ENCODE measurements at regions not wholly inside any gene's neighbourhood (a gene's known extent, or its start where the extent isn't known, plus 50 kb on each side); places are given as distances from the start of the nearest gene placed in this dataset.
"Not testable (repeated sequence)": the region's sequence is repeated elsewhere in the genome, so short reads cannot be mapped to it uniquely, and the experiment has no call there.

DNA sequence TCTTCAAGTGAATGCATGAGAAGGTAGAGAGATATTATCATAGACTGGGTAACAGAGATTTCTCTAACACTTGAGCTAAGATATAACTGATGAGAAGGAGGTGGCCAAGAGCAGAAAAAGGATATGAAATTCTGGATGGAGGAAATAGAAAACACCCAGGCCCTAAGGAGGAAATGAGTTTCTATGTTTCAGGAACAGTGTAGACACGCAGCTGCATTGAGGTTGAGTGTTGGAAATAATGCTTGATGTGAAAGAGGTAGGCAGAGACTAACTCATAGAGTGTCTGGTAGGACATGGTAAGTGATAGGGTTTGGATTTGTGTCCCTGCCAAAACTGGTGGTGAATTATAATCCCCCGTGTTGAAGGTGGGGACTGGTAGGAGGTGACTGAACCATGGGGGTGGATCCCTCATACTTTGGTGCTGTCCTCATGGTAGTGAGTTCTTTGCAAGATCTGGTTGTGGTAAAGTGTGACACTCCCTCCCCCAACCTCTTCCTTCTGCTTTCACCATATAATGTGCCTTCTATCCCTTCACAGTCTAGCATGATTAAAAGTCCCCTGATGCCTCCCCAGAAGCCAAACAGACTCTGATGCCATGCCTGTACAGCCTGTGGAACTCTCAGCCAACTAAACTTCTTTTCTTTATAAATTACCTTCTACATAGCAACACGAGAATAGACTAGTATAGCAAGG is 787.3 kb downstream of the EDEM1 start:
- H3K27ac Mint-ChIP-seq, result no peak overlapping the region
- H3K4me1 Mint-ChIP-seq, result no peaks in the 10 kb centered on the region
- H3K9me3 Mint-ChIP-seq, result no peaks in the 10 kb centered on the region
- no peak for DNase-seq
- H3K4me3 Mint-ChIP-seq, result no peak overlapping the region
- no peaks in the 10 kb centered on the region for H3K27me3 Mint-ChIP-seq
- ATAC-seq, result no peak

DNA sequence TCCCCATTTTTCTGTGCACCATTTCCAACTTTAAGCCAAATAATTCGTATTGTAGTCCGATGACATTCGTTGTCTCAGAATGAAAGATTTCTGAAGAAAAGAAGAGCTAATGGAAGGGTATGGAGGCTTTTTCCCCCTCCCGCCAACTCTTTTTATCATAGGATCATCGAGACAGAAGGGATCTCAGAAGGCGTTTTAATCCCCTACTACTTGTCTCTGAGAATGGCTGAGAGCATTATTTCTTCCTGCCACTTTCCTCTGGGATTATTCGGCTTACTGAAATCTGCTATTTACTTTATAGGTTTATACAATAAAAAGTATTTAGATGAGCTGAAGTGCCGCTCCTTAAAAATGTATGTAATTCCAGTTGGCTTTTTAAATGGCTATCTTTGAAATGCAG is 789.8 kb downstream of the EDEM1 start:
- H3K27me3 Mint-ChIP-seq, result no peaks in the 10 kb centered on the region
- peaks cover 15% of the 10 kb centered on the region in 2 donors for H3K9me3 Mint-ChIP-seq
- ATAC-seq (no peak), DNase-seq (no peak)
- H3K4me1 Mint-ChIP-seq, result no peaks in the 10 kb centered on the region
- no peak overlapping the region for H3K27ac Mint-ChIP-seq
- H3K4me3 Mint-ChIP-seq, result no peak overlapping the region

DNA sequence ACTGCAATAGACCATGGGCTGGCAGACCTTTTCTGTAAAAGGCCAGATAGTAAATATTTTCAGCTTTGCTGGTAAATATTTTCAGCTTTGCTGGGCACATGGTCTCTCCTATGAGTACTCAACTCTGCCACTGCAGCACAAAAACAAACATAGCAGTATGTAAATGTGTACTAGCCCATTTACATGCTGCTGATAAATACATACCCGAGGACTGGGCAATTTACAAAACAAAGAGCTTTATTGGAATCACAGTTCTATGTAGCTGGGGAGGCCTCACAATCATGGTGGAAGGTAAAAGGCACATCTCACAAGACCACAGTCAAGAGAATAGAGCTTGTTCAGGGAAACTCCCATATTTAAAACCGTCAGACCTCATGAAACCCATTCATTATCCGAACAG is 793.0 kb downstream of the EDEM1 start:
- no peak overlapping the region for H3K4me3 Mint-ChIP-seq
- no peak for DNase-seq
- no peak for ATAC-seq

DNA sequence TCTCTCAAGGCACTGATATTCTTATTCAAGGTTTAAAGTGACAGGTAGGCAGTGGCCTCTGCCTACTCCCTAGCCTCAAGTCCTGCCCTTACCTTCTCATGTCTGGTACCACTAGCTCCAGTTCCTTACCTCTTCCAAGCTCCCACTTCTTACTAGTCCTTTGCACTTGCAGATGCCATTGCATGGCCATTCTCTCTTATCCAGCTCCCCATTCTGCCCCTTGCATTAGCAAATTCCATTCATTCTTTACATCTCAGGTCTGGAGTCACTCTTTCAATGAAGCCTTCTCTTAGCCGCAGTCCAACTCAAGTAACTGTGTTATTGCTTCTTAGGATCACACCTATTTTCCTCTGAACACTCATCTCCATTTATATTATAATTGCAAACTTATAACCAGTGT is 807.1 kb downstream of the EDEM1 start:
- H3K4me1 Mint-ChIP-seq, result no peaks in the 10 kb centered on the region
- no peak for DNase-seq
- H3K4me3 Mint-ChIP-seq, result no peak overlapping the region
- H3K27me3 Mint-ChIP-seq, result no peaks in the 10 kb centered on the region
- H3K27ac Mint-ChIP-seq, result no peak overlapping the region
- no peak for ATAC-seq
- no peaks in the 10 kb centered on the region for H3K9me3 Mint-ChIP-seq

More for the DNA sequence above, 793.0 kb downstream of the EDEM1 start:
- Mint-ChIP-seq H3K27ac (no peak overlapping the region), H3K4me1 (no peaks in the 10 kb centered on the region), H3K9me3 (peaks cover 15 to 17% of the 10 kb centered on the region in 2 donors), H3K27me3 (no peaks in the 10 kb centered on the region)

DNA sequence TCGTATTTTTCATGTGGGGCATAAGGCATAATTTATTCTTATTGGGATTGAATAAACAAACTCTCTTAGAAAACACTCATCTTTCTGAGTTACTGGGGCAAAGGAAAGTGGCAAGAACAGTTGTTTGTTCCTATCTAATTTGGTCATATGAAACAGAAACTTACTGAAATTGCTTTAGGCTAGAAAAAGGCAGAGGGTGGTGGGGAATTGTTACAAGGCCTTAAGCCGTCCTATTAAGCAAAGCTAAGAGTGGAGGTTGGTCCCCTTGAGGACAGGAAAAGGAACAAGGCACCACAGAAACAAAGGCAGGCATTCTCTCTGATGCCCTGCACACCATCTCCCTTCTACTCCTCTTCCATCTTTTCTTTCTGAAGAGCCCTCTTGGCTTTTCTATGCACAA is 830.9 kb downstream of the EDEM1 start:
- ATAC-seq (no peak), DNase-seq (no peak)
- Mint-ChIP-seq H3K9me3 (peaks cover 6 to 8% of the 10 kb centered on the region in 2 donors), H3K4me1 (no peaks in the 10 kb centered on the region), H3K4me3 (no peak overlapping the region), H3K27me3 (no peaks in the 10 kb centered on the region), H3K27ac (no peak overlapping the region)

DNA sequence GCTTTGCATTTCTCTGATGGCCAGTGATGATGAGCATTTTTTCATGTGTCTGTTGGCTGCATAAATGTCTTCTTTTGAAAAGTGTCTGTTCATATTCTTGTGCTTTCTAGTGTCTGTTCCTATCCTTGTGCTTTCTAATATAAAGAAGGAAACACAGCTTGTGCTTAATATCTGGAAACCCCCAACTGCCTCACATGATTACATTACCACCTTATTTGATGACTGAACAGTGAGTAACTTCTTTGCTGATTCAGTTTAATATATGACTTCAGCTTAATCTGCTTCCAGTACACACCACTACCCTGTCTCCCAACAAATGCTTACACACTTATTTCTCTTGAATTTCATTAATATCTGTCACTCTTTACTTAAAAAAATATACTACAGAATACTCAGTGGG is 835.1 kb downstream of the EDEM1 start:
- H3K4me3 Mint-ChIP-seq, result no peak overlapping the region

DNA sequence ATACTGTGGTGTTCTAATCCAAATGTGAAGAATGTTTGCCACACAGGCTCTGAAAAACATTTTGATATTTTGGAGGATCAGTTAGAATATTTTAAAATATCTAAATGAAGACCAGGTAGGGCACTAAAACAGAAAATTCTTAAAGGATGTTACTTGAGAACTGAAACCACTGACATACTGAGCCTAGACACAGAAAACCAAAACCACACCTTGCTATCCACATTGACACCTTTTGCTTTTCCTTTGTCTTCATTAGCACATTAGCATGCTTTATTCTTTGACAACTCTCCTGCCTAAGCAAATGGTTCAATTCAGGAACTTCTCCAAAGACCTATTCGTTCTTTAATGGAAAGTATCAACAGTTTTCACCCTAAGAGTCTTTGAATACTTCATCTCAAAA is 835.9 kb upstream of the GRM7 start:
- Mint-ChIP-seq H3K4me3 (no peak overlapping the region), H3K9me3 (peaks cover 13 to 23% of the 10 kb centered on the region in 2 donors), H3K27me3 (no peaks in the 10 kb centered on the region), H3K4me1 (no peaks in the 10 kb centered on the region), H3K27ac (peak overlapping the region in 1 of 2 donors; percentile 36)
- ATAC-seq (no peak), DNase-seq (no peak)

More for the DNA sequence above, 835.1 kb downstream of the EDEM1 start:
- no peaks in the 10 kb centered on the region for H3K4me1 Mint-ChIP-seq
- ATAC-seq, result no peak
- no peaks in the 10 kb centered on the region for H3K27me3 Mint-ChIP-seq
- H3K27ac Mint-ChIP-seq, result no peak overlapping the region
- no peak for DNase-seq
- H3K9me3 Mint-ChIP-seq, result peaks cover 8 to 16% of the 10 kb centered on the region in 2 donors

DNA sequence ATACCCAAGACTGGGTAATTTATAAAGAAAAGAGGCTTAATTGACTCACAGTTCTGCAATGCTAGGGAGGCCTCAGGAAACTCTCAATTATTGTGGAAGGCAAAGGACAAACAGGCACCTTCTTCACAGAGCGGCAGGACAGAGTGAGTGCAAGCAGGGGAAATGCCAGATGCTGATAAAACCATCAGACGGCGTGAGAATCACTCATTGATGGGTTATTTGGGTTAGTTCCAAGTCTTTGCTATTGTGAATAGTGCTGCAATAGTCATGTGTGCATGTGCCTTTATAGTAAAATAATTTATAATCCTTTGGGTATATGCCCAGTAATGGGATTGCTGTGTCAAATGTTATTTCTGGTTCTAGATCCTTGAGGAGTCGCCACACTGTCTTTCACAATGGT is 830.3 kb upstream of the GRM7 start:
- peaks cover 23 to 29% of the 10 kb centered on the region in 2 donors for H3K9me3 Mint-ChIP-seq
- not testable (repeated sequence) for H3K4me3 Mint-ChIP-seq, H3K4me1 Mint-ChIP-seq, DNase-seq, H3K27ac Mint-ChIP-seq, H3K27me3 Mint-ChIP-seq, ATAC-seq

DNA sequence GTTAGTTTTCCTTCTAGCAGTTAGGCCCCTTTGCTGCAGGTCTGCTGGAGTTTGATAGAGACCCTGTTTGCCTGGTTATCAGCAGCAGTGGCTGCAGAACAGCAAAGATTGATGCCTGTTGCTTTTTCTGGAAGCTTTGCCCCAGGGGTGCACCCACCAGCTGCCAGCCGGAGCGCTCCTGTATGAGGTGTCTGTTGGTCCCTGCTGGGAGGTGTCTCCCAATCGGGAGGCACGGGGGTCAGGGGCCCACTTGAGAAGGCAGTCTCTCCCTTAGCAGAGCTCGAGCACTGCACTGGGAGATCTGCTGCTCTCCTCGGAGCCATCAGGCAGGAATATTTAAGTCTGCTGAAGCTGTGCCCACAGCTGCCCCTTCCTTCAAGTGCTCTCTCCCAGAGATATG is 825.3 kb upstream of the GRM7 start:
- peaks cover 18 to 22% of the 10 kb centered on the region in 2 donors for H3K9me3 Mint-ChIP-seq
- DNase-seq (no peak), ATAC-seq (no peak)
- no peak overlapping the region for H3K27ac Mint-ChIP-seq
- no peaks in the 10 kb centered on the region for H3K4me1 Mint-ChIP-seq
- no peaks in the 10 kb centered on the region for H3K27me3 Mint-ChIP-seq
- H3K4me3 Mint-ChIP-seq, result no peak overlapping the region

DNA sequence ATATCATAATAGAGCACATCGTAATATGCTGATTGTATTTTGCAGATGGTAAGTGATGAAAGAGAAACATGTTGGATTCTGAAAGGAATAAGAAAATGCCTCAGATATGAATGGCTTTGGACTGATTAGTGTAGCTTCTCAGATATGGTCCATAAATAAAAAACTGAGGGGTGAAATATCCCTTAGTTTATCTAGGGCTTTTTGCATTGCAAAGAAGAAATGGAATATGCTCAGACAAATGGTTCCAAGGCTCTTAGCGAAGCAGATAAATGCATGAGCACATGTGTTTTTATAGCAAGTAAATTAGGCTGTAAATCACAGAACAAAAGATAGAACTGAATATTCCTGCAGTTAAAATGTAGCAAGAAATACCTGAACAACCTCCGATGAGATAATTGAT is 820.9 kb upstream of the GRM7 start:
- ATAC-seq (no peak), DNase-seq (no peak)
- Mint-ChIP-seq H3K4me1 (no peaks in the 10 kb centered on the region), H3K27ac (no peak overlapping the region), H3K27me3 (no peaks in the 10 kb centered on the region), H3K4me3 (no peak overlapping the region), H3K9me3 (peaks cover 6 to 11% of the 10 kb centered on the region in 2 donors)

DNA sequence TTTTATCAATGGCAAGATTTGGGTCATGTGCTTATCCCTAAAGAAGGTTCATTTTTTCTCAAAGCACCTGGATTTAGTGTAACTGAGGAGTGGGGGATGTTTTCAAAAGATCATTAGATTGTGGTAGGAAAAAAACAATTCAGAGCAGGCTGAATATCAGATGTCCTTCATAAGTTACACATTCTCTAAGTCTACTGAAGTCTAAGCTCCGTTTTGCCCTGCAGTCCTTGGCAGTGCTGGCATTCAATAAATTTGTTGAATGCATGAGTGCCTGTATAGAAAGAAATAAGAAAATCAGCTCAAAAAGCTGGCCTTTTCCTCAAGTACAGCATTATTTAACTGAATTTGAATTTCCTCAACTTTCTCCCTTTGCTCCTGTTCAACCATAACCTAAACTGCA is 819.0 kb upstream of the GRM7 start:
- Mint-ChIP-seq H3K27me3 (no peaks in the 10 kb centered on the region), H3K4me1 (no peaks in the 10 kb centered on the region), H3K27ac (no peak overlapping the region), H3K4me3 (no peak overlapping the region), H3K9me3 (peaks cover 11% of the 10 kb centered on the region in 2 donors)
- ATAC-seq (no peak), DNase-seq (no peak)

DNA sequence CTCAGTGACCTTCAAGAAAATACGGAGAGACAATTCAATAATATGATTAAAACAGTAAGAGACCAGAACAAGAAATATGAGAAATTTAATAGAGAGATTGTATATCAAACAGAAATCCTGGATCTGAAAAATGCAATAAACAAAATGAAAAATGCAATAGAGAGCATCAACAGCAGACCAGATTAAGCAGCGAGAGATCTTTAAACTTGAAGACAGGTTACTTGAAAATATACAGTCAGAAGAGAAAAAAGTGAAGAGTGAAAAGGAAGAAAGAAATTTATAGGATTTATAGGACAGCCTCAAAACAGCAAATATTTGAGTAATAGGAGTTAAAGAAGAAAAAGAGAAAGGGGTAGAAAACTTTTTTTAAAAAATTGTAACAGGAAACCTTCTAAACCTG is 813.9 kb upstream of the GRM7 start:
- H3K9me3 Mint-ChIP-seq, result peaks cover 7 to 37% of the 10 kb centered on the region in 2 donors
- H3K27ac Mint-ChIP-seq, result no peak overlapping the region
- no peaks in the 10 kb centered on the region for H3K27me3 Mint-ChIP-seq
- no peaks in the 10 kb centered on the region for H3K4me1 Mint-ChIP-seq
- no peak overlapping the region for H3K4me3 Mint-ChIP-seq
- no peak for DNase-seq
- no peak for ATAC-seq

DNA sequence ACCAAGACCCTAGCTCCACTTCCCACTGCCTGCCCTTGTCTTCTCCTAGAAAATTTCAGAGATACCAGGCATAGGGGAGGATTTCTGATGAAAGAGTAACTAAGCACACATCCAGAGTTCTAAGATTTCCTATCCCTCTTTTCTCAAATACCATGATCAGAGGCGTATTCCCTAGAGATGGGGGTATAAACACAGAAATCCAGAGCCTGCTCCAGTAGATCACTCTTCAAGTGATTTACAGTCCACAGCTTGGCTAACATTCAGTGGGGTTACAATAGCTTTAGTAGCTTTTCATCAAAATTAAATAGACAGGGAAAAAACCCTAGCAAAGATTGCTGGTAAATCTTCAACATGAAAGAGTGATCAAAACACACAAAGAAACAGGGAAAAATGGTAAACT is 800.7 kb upstream of the GRM7 start:
- Mint-ChIP-seq H3K9me3 (peaks cover 0 to 5% of the 10 kb centered on the region in 2 donors), H3K4me1 (no peaks in the 10 kb centered on the region), H3K27ac (no peak overlapping the region), H3K27me3 (no peaks in the 10 kb centered on the region), H3K4me3 (no peak overlapping the region)
- ATAC-seq (no peak), DNase-seq (no peak)

DNA sequence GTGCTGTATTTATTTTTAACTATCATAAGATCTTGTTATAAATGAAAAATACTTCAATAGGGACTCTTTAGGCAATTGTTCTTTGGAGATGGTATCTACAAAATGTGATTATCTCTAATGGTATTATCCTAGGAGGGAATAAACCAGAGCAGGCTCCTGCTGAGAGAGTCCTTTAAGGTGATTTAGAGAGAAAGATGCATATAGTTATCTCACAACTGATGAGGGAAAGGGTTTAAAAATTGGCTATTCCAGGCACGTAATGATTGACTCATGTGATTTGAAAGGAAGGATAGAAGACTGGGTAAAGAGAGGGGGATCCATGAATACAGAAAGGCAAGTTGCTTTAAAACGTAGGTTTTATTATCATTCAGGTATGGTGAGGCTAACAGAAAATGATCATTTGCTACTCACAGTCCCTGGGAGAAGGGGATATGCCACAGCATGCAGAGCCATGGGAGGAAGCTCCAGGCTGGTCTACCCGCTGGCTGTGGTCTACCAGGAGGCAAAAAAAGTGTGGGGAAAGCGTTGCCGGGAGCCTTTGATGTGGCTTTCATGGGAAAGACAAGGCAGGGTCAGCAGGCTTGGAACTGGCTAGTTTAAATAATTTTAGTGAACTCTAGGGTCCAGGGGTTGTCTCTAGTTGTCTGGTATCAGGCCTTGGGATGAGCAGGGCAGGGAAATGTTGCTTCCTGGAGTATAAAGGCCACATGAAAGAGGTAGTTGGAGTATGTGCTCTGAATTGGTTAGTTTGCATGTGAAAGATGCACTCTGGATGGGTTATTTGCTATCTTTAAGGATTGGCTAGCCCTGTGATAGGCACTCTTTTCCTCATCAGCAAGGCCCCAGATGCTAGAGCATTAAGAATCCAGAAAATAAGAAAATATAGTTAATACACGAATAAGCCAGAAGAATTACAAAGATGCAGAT is 798.4 kb upstream of the GRM7 start:
- Mint-ChIP-seq H3K27ac (no peak overlapping the region), H3K4me3 (no peak overlapping the region), H3K9me3 (peaks cover 0 to 10% of the 10 kb centered on the region in 2 donors), H3K27me3 (no peaks in the 10 kb centered on the region), H3K4me1 (no peaks in the 10 kb centered on the region)
- DNase-seq (no peak), ATAC-seq (no peak)

DNA sequence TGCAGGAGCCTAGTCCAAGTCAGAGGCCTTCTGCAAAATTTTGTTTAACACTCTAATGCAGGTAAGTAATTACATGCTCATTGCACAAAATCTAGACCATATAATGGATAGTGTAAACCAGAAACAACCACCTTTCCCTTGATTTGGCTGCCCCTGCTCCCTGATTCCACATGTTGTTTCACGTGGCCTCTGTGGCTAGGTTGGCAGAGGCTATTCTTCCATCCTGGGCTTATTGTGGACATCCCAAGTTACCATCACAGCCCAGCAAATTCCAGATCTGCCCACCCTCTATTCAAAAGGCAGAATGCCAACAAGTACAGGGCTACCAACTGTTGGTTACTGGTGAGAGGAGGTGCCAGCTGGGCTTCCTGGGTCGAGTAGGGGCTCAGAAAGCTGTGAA is 794.5 kb upstream of the GRM7 start:
- DNase-seq (no peak), ATAC-seq (no peak)
- H3K4me1 Mint-ChIP-seq, result no peaks in the 10 kb centered on the region
- H3K9me3 Mint-ChIP-seq, result peaks cover 0 to 10% of the 10 kb centered on the region in 2 donors
- no peaks in the 10 kb centered on the region for H3K27me3 Mint-ChIP-seq
- no peak overlapping the region for H3K27ac Mint-ChIP-seq
- H3K4me3 Mint-ChIP-seq, result no peak overlapping the region

DNA sequence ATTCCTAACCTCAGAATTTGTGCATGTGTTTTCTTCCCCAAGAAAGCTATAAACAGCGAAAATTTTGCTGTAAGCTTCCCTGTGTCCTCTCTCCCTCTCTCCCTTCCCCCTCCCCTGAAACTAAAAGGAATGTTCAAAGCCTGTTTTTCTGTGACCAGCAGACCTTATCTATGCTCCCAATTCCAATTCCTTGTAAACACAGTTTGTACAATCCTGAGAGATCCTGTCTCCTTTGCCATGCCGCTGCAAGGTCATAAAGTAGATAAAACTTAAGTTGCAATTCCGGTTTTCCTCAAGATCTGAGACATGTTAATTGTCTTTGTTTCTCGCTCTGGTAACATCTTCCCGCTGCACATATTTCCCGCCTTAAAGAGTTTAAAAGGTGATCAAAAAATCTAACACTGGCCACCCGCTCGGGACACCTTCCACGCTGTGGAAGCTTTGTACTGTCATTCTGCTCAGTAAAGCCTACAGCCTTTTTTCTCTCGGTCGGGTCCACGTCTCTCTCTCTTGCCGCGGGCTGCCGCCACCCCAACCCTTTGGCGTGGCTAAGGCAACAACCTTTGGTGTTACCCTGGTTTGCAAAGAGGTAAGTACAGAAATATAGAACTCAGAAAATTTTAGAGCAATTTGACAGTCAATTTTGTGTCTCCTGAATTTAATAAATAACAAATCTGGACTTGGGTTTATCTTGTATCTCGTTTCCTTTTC is 793.9 kb upstream of the GRM7 start:
- DNase-seq, H3K4me3 Mint-ChIP-seq, H3K27ac Mint-ChIP-seq, H3K4me1 Mint-ChIP-seq, ATAC-seq, H3K27me3 Mint-ChIP-seq: not testable (repeated sequence)
- H3K9me3 Mint-ChIP-seq, result peaks cover 0 to 10% of the 10 kb centered on the region in 2 donors
